GM23338 (cell line): ENCODE measurements at regions not wholly inside any gene's neighbourhood (a gene's known extent, or its start where the extent isn't known, plus 50 kb on each side); places are given as distances from the start of the nearest gene placed in this dataset. TPM values are rescaled to one million over a fixed set of nuclear protein-coding genes. Genes with fewer than 3 reads are reported as not detected.

Source experiments
- EZH2phosphoT487 ChIP-seq: fragments of 200-600 bp; sonication (generic); IDR thresholded peaks from one replicate; pipeline ENCODE4 v1.8.1; 2018; ENCODE audit warnings: antibody characterized with exemption; ENCODE audit not compliant: unreplicated experiment
- POLR2AphosphoS5 ChIP-seq: IDR thresholded peaks from 2 replicates; pipeline ENCODE4 v1.6.1; 2016; ENCODE audit warnings: antibody characterized with exemption, low read depth
- ZNF114 ChIP-seq: fragments of 250-450 bp; sonication (Bioruptor Pico); IDR thresholded peaks from 2 replicates; pipeline ENCODE4 v1.5.0; 2020; ENCODE audit warnings: mild to moderate bottlenecking, moderate library complexity
- small RNA-seq: library from RNA; depleted of rRNA; stranded (forward); fragments of <200 nt; gene quantifications from one replicate; pipeline ENCODE3, GENCODE V24; 2014; ENCODE audit warnings: low replicate concordance
- TF ChIP-seq, protein P1 (sequence below): IDR thresholded peaks from one replicate; pipeline ENCODE4 v1.6.1; 2018; ENCODE audit warnings: antibody characterized with exemption; ENCODE audit not compliant: unreplicated experiment
- TF ChIP-seq, protein P2 (sequence below), 2 experiments: fragments of 200-600 bp in 1 of 2; sonication (generic) in 1 of 2; conservative IDR thresholded peaks; 2 replicates each; pipeline versions ENCODE4 v1.5.1 to v1.6.1; 2016 to 2017; ENCODE audit warnings: antibody characterized with exemption in 2 of 2, low read depth in 2 of 2, mild to moderate bottlenecking in 2 of 2, moderate library complexity in 1 of 2

DNA sequence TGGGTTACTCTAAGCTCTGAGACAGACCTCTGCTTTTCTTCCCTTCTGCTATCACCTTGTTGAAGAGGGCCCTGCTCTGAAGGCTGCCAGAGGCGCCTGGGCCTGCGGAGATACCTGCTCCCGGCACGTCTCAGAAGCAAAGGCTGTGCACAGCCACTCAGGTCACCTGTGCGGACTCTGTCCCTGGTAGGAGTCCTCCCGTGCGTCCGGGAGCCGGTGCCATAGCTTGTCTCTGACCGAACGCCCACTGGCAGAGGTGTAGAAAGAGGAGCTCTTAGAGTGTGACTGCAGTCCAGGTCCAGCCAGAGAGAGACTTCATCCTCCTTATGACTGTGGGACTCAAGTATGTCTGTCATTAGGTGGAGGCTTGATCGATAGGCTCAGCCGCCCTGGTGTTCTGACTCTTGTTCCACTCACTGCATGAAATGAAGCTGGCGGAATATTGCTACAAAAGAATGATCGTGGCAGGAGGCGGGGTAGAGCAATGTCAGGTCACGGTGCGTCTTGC is 51.0 kb upstream of the UNC93A start (continued):
- TF ChIP-seq, protein P1, sequence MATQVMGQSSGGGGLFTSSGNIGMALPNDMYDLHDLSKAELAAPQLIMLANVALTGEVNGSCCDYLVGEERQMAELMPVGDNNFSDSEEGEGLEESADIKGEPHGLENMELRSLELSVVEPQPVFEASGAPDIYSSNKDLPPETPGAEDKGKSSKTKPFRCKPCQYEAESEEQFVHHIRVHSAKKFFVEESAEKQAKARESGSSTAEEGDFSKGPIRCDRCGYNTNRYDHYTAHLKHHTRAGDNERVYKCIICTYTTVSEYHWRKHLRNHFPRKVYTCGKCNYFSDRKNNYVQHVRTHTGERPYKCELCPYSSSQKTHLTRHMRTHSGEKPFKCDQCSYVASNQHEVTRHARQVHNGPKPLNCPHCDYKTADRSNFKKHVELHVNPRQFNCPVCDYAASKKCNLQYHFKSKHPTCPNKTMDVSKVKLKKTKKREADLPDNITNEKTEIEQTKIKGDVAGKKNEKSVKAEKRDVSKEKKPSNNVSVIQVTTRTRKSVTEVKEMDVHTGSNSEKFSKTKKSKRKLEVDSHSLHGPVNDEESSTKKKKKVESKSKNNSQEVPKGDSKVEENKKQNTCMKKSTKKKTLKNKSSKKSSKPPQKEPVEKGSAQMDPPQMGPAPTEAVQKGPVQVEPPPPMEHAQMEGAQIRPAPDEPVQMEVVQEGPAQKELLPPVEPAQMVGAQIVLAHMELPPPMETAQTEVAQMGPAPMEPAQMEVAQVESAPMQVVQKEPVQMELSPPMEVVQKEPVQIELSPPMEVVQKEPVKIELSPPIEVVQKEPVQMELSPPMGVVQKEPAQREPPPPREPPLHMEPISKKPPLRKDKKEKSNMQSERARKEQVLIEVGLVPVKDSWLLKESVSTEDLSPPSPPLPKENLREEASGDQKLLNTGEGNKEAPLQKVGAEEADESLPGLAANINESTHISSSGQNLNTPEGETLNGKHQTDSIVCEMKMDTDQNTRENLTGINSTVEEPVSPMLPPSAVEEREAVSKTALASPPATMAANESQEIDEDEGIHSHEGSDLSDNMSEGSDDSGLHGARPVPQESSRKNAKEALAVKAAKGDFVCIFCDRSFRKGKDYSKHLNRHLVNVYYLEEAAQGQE, result no peak
- no peak for TF ChIP-seq ZNF114 (CRISPR knock-in tag)
- TF ChIP-seq EZH2phosphoT487, result no peak
- TF ChIP-seq, protein P2, sequence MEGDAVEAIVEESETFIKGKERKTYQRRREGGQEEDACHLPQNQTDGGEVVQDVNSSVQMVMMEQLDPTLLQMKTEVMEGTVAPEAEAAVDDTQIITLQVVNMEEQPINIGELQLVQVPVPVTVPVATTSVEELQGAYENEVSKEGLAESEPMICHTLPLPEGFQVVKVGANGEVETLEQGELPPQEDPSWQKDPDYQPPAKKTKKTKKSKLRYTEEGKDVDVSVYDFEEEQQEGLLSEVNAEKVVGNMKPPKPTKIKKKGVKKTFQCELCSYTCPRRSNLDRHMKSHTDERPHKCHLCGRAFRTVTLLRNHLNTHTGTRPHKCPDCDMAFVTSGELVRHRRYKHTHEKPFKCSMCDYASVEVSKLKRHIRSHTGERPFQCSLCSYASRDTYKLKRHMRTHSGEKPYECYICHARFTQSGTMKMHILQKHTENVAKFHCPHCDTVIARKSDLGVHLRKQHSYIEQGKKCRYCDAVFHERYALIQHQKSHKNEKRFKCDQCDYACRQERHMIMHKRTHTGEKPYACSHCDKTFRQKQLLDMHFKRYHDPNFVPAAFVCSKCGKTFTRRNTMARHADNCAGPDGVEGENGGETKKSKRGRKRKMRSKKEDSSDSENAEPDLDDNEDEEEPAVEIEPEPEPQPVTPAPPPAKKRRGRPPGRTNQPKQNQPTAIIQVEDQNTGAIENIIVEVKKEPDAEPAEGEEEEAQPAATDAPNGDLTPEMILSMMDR (conservative IDR thresholded peaks at IDR 0.05; ENCODE audit: low read depth in 2 of 2), result no peak
- TF ChIP-seq POLR2AphosphoS5, result no peak

Small RNAs in the stretch of these regions (small RNA-seq; reads per million reads assigned to genes)
- not detected for gene AL353747.1
